ENCODE measurements at regions not wholly inside any gene's neighbourhood (a gene's known extent, or its start where the extent isn't known, plus 50 kb on each side); places are given as distances from the start of the nearest gene placed in this dataset.
"Not testable (repeated sequence)": the region's sequence is repeated elsewhere in the genome, so short reads cannot be mapped to it uniquely, and the experiment has no call there.

DNA sequence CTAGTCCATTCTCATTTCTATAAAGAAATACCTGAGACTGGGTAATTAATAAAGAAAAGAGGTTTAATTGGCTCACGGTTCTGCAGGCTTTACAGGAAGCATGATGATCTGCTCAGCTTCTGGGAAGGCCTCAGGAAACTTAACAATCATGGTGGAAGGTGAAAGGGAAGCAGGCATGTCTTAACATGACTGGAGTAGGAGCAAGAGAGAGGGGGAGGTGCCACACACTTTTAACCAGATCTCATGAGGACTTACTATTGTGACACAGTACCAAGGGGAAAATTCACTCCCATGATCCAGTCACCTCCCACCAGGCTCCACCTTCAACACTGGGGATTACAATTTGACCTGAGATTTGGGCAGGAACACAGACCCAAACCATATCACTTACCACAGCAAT, 310.1 kb downstream of the SH3GL2 start:
- DNase-seq (ENCODE audit: low read depth in 1 of 2, low spot score in 1 of 2): not testable (repeated sequence)

DNA sequence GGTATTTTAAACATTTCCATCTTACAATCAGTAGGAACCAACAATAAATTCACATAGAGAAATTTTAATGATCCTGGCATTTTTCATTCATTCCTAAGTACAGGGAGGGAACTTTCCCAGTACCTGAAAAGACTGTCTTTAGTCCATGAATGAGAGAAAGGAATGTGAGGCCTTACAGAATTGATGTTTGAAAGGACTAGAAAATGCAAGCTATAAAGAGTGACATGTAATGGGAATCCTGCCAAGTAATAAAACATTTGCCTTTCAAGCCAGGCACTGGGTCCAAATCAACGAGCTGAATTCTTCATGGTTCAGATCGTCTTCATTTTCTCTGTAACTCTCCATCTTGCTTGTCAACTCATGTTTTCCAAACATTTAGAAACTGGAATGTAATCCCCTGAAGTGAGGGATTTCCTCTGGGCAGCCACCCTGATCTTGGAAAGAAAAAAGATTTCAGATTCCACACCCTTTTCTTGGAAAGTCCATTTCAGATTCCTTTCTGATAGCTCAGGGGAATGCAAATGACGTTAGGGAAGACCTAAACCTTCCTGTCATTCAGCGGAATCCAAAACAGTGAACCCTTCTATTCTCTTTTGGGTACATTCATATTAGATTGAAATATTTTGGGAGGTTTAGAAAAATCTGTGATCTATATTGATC, 315.8 kb downstream of the SH3GL2 start:
- no peak for DNase-seq (ENCODE audit: low read depth in 1 of 2, low spot score in 1 of 2)

- DNase-seq (ENCODE audit: low read depth in 1 of 2, low spot score in 1 of 2): no peak
Measured at GRCh38 chr9:17900606-17901005, 321.7 kb downstream of the SH3GL2 start.

DNA sequence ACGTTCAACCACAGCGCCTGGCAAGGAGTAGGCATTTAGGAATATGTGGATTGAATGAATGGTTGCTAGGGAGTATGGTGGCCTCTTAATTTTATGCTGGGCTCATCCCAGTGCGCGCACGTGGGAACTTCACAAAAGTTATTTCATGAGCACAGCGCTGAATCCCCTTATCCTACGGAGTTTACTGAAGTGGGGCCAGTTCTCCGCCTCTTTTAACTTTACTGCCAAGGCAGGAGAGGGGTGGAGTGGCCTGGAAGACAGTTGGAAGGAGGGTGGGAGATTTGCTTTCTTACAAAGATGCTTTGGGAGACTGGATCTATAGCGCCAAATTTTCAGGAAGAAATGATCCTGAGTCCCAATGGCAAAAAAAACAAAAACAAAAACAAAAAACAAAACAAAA, 326.5 kb downstream of the SH3GL2 start:
- DNase-seq (ENCODE audit: low read depth in 1 of 2, low spot score in 1 of 2): no peak

DNA sequence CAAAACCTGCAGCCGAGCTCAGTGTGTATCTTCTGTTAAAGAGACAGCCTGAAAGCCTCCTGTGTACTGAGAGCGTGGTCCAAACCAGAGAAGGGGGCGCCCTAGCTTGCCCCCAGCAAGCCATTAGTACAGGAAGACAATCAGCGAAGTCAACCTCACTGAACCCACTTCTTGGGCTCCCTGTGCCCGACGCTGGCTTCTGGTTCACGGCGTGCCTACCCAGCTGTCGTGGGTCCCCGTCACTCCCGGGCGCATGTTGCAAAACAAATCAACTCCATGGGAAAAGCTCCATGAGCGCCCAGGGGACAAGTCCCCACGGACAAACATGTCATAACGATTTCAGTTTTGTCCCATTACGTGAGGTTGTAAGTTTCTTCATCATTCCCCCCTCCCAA, 326.9 kb downstream of the SH3GL2 start:
- no peak for DNase-seq (ENCODE audit: low read depth in 1 of 2, low spot score in 1 of 2)

GRCh38 chr9:17906176-17906840, 327.4 kb downstream of the SH3GL2 start:
- no peak for DNase-seq (ENCODE audit: low read depth in 1 of 2, low spot score in 1 of 2)

- no peak for DNase-seq (ENCODE audit: low read depth in 1 of 2, low spot score in 1 of 2)
Measured at GRCh38 chr9:17906841-17907778, 328.2 kb downstream of the SH3GL2 start.

DNA sequence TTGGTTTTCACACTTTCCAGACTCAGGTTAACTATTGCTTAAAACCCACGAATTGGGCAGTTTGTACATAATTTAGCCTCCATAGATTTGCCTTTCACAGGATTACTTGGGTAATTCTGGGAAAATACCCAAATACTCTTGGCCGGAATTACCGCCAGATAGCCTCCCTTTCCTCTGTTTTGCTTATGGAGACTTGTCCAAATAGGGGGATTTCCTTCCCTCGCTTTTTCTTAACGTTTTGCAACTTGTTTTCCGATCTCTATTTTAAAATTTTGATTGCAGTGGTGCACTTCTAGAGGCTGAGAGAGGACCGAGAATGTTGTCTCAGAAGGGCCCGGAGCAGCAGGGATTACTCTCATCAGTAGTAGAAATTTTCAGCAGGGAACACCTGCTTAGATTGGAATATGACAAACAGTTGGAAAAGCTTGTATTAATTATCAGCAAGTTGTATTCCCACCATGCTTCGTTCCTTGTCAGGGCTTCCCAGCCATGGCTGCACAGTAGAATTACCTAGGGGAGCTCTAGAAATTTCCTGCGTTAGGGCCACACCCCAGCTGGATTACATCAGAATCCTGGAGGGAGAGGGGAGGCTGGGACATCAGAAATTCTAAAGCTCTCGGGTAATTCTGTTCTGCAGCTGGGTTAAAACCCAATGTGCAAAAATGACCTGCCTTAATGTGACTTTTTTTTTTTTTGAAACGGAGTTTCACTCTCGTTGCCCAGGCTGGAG, 329.1 kb downstream of the SH3GL2 start:
- no peak for DNase-seq (ENCODE audit: low read depth in 1 of 2, low spot score in 1 of 2)

- DNase-seq (ENCODE audit: low read depth in 1 of 2, low spot score in 1 of 2): no peak
Measured at GRCh38 chr9:17926246-17926645, 347.4 kb downstream of the SH3GL2 start.

GRCh38 chr9:17927616-17928015, 348.8 kb downstream of the SH3GL2 start:
- DNase-seq (ENCODE audit: low read depth in 1 of 2, low spot score in 1 of 2): no peak

- DNase-seq (ENCODE audit: low read depth in 1 of 2, low spot score in 1 of 2): no peak
Measured at GRCh38 chr9:17928228-17928627, 349.4 kb downstream of the SH3GL2 start.

GRCh38 chr9:17928768-17929167, 349.9 kb downstream of the SH3GL2 start:
- DNase-seq (ENCODE audit: low read depth in 1 of 2, low spot score in 1 of 2): no peak

GRCh38 chr9:17929506-17929905, 350.6 kb downstream of the SH3GL2 start:
- no peak for DNase-seq (ENCODE audit: low read depth in 1 of 2, low spot score in 1 of 2)

GRCh38 chr9:17930071-17930470, 351.2 kb downstream of the SH3GL2 start:
- no peak for DNase-seq (ENCODE audit: low read depth in 1 of 2, low spot score in 1 of 2)

GRCh38 chr9:17936365-17936764, 357.5 kb downstream of the SH3GL2 start:
- DNase-seq (ENCODE audit: low read depth in 1 of 2, low spot score in 1 of 2): no peak

DNA sequence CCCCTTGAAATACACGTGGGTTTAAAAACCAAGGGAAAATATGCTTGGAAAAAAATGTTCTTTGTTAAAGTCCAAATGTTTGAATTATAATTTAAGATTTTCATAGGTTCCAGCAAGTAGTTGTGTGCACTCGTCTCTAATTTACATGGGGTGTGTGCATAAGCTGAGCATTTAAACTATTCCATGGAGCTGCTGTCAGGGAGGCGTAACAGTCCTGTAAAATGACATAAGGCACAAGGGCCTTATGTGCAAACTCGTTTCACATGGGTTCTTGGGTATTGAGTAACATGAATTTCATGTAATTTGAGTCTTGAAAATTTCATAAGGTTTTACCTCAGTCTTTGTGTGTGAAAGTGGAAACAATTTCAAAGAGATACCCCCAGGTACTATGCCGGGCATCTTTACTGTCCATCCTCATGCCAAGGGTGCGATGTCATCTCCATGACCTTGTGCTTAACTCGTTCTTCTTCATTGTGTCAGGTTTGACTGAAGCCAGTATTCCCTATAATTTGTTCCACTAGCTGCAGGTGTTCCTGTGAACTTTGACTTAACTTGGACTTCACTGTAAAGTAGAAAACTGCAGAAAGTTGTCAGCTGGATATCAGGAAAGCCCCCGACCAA, 359.3 kb downstream of the SH3GL2 start:
- no peak for DNase-seq (ENCODE audit: low read depth in 1 of 2, low spot score in 1 of 2)

GRCh38 chr9:17942498-17942897, 363.6 kb downstream of the SH3GL2 start:
- no peak for DNase-seq (ENCODE audit: low read depth in 1 of 2, low spot score in 1 of 2)

DNA sequence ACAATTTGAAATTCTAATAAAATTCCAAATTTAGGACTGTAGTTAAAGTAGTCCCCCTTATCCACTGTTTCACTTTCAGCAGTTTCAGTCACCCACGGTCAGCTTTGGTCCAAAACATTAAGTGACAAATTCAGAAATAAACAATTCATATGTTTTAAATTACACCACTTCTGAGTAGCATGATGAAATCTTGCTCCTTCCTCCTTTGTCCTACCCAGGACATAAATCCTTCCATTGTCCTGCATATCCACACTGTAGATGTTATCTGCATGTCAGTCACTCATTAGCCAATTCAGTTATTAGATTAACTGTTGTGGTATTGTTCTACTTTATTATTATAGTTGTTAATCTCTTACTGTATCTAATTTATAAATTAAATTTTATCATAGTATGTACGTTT, 376.5 kb downstream of the SH3GL2 start:
- DNase-seq (ENCODE audit: low read depth in 1 of 2, low spot score in 1 of 2): no peak

DNA sequence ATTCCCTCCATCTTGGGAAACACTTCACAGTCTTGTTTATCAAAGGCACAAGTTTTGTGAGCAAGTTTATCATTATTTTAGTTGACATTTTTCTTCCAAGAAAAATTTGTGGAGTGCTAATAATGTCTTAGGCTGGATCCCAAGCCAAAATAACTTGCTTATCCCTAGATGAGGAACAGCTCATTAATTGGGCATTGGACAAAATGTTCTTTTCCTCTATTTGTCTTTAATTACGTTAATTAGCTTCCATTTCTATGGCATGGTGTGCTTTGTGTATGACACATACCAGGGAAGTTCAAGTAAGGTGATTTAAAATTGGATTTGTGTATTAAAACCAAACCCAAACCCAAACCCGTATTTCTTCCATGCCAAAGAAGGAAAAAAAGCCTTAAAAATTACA, 379.5 kb downstream of the SH3GL2 start:
- DNase-seq (ENCODE audit: low read depth in 1 of 2, low spot score in 1 of 2): no peak

DNA sequence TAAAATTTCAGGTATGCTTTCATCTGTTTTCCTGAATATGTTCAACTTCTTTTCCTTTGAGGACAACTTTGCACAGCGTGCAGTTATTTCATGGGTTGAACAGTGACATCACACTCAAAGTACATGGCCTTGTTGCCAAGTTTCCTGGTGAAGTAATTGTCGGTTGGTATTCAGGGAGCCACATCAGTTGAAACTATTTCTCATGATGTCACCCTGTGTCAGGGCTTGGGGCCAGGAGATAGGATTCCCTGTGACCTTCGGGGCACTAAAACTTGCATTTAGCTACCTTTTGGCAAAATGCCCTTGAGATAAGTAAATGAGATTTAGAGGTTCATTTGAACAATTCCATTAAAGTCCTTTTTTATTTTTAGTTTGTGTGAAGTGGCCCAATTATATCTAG, 383.9 kb downstream of the SH3GL2 start:
- DNase-seq (ENCODE audit: low read depth in 1 of 2, low spot score in 1 of 2): no peak

- DNase-seq (ENCODE audit: low read depth in 1 of 2, low spot score in 1 of 2): no peak
Measured at GRCh38 chr9:17963498-17963897, 384.6 kb downstream of the SH3GL2 start.
